ENCODE measurements at regions not wholly inside any gene's neighbourhood (a gene's known extent, or its start where the extent isn't known, plus 50 kb on each side); places are given as distances from the start of the nearest gene placed in this dataset.

DNA sequence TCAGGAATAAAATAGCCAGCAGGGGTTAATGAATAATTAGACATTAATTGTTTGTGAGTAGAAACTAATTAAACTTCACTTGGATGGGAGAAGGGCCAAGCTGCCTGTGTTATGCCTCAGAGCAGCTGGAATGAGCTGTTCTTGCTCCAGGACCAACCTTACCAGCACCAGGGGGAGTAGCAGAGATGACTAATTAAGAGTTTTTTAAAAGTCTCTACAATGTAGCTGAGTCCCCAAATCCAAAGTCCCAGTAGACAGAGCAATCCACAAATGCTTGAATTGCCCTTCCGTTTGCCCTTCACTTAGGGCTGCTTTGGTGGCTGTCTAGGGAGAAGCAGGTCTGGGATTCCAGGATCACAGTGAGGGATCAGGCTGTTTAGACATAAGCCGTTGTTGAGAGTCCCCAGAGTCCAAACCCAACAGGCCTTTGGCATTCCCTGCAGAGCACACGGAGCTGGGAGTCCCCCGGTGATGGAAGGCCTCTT, 59.4 kb downstream of the RHOB start:
- Histone ChIP-seq H2BK20ac (ENCODE audit: low read depth, low read length) (no peak overlapping the region), H3K4me2 (ENCODE audit: low read depth, low read length) (no peak overlapping the region), H4K5ac (ENCODE audit: low read depth, low read length) (no peak overlapping the region), H4K8ac (ENCODE audit: low read depth in 2 of 2, low read length in 2 of 2) (no peak overlapping the region; a peak in 1 of 4 replicates), H3K4me1 (ENCODE audit: control insufficient read depth, insufficient read depth, low read length) (peaks cover 8% of the 10 kb centered on the region), H4K91ac (ENCODE audit: insufficient read depth, low read depth, low read length) (peak overlapping the region; percentile 43; the same call in 1 of the 2 replicates), H2AK9ac (replicated peaks; ENCODE audit: low read depth, low read length, poor library complexity) (no peak overlapping the region), H3K79me1 (ENCODE audit: low read depth in 1 of 2, low read length in 2 of 2) (no peaks in the 10 kb centered on the region), H3K56ac (ENCODE audit: extremely low read depth, insufficient read depth, low read length) (no peak overlapping the region), H3K9ac (ENCODE audit: low read depth, low read length) (no peak overlapping the region), H2BK15ac (ENCODE audit: low read depth, low read length) (peak overlapping the region; percentile 33; the same call in 1 of the 3 replicates), H3K27me3 (ENCODE audit: control insufficient read depth, insufficient read depth, low read length) (no peaks in the 10 kb centered on the region), H2BK5ac (ENCODE audit: low read depth, low read length, poor library complexity, severe bottlenecking) (no peak overlapping the region), H2BK120ac (ENCODE audit: low read depth, low read length) (0 out of 2 replicates have a peak overlapping the region, but pooled peaks have one; percentile 41), H3K9me3 (ENCODE audit: control insufficient read depth, insufficient read depth, low read length) (no peaks in the 10 kb centered on the region), H3K18ac (ENCODE audit: low read depth, low read length) (0 out of 2 replicates have a peak overlapping the region, but pooled peaks have one; percentile 37), H3K4ac (ENCODE audit: low read depth, low read length) (0 out of 2 replicates have a peak overlapping the region, but pooled peaks have one; percentile 49), H3K14ac (replicated peaks; ENCODE audit: low read depth, low read length) (peak overlapping the region; percentile 16; the same call in 1 of the 2 replicates), H3K4me3 (ENCODE audit: insufficient read depth, low read depth, low read length) (no peak overlapping the region), H4K20me1 (ENCODE audit: insufficient read depth, low read length) (no peaks in the 10 kb centered on the region), H3K23ac (ENCODE audit: low read depth, low read length) (no peak overlapping the region), H2AFZ (replicated peaks; ENCODE audit: low read length, poor library complexity) (peak overlapping the region; percentile 0), H3K9me1 (ENCODE audit: insufficient read depth, low read length) (no peaks in the 10 kb centered on the region), H3K27ac (ENCODE audit: insufficient read depth, low read length) (no peak overlapping the region), H2AK5ac (ENCODE audit: low read depth, low read length) (peak overlapping the region; percentile 56; the same call in 1 of the 2 replicates), H3K36me3 (ENCODE audit: control insufficient read depth, insufficient read depth, low read length) (no peaks in the 10 kb centered on the region)
- POLR2A ChIA-PET (ENCODE audit: unreplicated experiment): interaction anchor here (0.5 kb wide), 1 partner anchor 62 kb away, joined by 6 read pairs; no protein-coding TSS in a partner anchor
- TF ChIP-seq MXI1 (IDR thresholded peaks at IDR 0.05; ENCODE audit: borderline replicate concordance, low read depth, low read length) (no peak), RCOR1 (IDR thresholded peaks at IDR 0.05; ENCODE audit: insufficient replicate concordance, low read length) (no peak), NFE2L2 (IDR thresholded peaks at IDR 0.05; ENCODE audit: low read depth, low read length) (no peak), MAFK (IDR thresholded peaks at IDR 0.05; ENCODE audit: low read depth, low read length) (no peak), POLR2A (IDR thresholded peaks at IDR 0.05; ENCODE audit: low read depth, low read length) (no peak), MAZ (IDR thresholded peaks at IDR 0.05; ENCODE audit: borderline replicate concordance, low read depth, low read length) (no peak), BHLHE40 (IDR thresholded peaks at IDR 0.05; ENCODE audit: low read depth, low read length) (no peak), FOS (IDR thresholded peaks at IDR 0.05; ENCODE audit: low read depth, low read length) (0 out of 2 replicates have a peak, but pooled peaks have one; percentile 11), CEBPB (IDR thresholded peaks at IDR 0.05; ENCODE audit: low read depth, low read length) (no peak), RFX5 (IDR thresholded peaks at IDR 0.05; ENCODE audit: low read depth, low read length) (no peak), CHD1 (IDR thresholded peaks at IDR 0.05; ENCODE audit: low read depth, low read length) (no peak), SMC3 (IDR thresholded peaks at IDR 0.05; ENCODE audit: low read depth, low read length) (peak; percentile 47), RAD21 (IDR thresholded peaks at IDR 0.05; ENCODE audit: low read length) (peak; percentile 41)
- TF ChIP-seq, protein P1, sequence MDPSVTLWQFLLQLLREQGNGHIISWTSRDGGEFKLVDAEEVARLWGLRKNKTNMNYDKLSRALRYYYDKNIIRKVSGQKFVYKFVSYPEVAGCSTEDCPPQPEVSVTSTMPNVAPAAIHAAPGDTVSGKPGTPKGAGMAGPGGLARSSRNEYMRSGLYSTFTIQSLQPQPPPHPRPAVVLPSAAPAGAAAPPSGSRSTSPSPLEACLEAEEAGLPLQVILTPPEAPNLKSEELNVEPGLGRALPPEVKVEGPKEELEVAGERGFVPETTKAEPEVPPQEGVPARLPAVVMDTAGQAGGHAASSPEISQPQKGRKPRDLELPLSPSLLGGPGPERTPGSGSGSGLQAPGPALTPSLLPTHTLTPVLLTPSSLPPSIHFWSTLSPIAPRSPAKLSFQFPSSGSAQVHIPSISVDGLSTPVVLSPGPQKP (IDR thresholded peaks at IDR 0.05; ENCODE audit: borderline replicate concordance, low read depth, low read length): no peak
- TF ChIP-seq, protein P2, sequence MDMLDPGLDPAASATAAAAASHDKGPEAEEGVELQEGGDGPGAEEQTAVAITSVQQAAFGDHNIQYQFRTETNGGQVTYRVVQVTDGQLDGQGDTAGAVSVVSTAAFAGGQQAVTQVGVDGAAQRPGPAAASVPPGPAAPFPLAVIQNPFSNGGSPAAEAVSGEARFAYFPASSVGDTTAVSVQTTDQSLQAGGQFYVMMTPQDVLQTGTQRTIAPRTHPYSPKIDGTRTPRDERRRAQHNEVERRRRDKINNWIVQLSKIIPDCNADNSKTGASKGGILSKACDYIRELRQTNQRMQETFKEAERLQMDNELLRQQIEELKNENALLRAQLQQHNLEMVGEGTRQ (IDR thresholded peaks at IDR 0.05; ENCODE audit: low read depth, low read length): no peak
- TF ChIP-seq, protein P3, sequence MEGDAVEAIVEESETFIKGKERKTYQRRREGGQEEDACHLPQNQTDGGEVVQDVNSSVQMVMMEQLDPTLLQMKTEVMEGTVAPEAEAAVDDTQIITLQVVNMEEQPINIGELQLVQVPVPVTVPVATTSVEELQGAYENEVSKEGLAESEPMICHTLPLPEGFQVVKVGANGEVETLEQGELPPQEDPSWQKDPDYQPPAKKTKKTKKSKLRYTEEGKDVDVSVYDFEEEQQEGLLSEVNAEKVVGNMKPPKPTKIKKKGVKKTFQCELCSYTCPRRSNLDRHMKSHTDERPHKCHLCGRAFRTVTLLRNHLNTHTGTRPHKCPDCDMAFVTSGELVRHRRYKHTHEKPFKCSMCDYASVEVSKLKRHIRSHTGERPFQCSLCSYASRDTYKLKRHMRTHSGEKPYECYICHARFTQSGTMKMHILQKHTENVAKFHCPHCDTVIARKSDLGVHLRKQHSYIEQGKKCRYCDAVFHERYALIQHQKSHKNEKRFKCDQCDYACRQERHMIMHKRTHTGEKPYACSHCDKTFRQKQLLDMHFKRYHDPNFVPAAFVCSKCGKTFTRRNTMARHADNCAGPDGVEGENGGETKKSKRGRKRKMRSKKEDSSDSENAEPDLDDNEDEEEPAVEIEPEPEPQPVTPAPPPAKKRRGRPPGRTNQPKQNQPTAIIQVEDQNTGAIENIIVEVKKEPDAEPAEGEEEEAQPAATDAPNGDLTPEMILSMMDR (conservative IDR thresholded peaks at IDR 0.05; ENCODE audit: low read depth, low read length): peak; percentile 45
- CTCF ChIA-PET: interaction anchor here (0.7 to 1.4 kb wide), 4 partner anchors 10 to 92 kb away, joined by 3 to 4 read pairs (median 4); no protein-coding TSS in a partner anchor
- no CpG with 5 or more reads among the region's 4 CpGs for WGBS, 2 experiments (ENCODE audit: extremely low coverage in 2 of 2, insufficient read length in 1 of 2)
- in situ Hi-C loops (cut with MboI; ENCODE audit: low sequenced_read_pairs): no loop called here
- BruUV-seq (replicated peaks): no TSS peak
- DNase-seq: peak; percentile 81
- intact Hi-C loops (cut with micrococcal nuclease): loop anchor here (5.0 kb wide), 2 partner anchors 106 to 131 kb away; no protein-coding TSS in a partner anchor
- ATAC-seq (ENCODE audit: low read depth): peak; percentile 92
- dilution Hi-C loops (cut with HindIII; ENCODE audit: low sequenced_read_pairs, unreplicated experiment): no loop called here
